ENCODE measurements at regions not wholly inside any gene's neighbourhood (a gene's known extent, or its start where the extent isn't known, plus 50 kb on each side); places are given as distances from the start of the nearest gene placed in this dataset.
A peak's percentile ranks its signal among the peaks of the same experiment; 100 is the strongest.
"Not testable (repeated sequence)": the region's sequence is repeated elsewhere in the genome, so short reads cannot be mapped to it uniquely, and the experiment has no call there.

- no peak for DNase-seq (ENCODE audit: low spot score)
These were observed 179.1 kb upstream of the IL1RAPL1 start for GRCh38 chrX:28408017-28408723.

GRCh38 chrX:28398342-28398741, 188.9 kb upstream of the IL1RAPL1 start:
- no peak for DNase-seq (ENCODE audit: low spot score)

DNA sequence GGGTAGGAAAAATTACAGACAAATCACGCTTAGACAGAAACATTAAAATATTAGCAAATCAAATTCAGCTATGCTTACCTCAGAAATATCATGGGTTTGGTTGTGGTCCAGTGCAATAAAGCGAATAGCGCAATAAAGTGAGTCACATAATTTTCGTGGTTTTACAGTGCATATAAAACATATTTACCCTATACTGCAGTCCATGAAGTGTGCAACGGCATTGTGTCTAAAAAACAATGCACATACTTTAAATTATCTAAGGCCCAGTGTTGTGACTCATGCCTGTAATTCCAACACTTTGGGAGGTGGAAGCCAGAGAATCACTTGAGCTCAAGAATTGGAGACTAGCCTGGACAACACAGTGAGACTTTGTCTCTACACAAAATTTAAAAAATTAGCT, 195.7 kb upstream of the IL1RAPL1 start:
- DNase-seq (ENCODE audit: low spot score), result no peak

GRCh38 chrX:28379103-28379502, 208.1 kb upstream of the IL1RAPL1 start:
- no peak for DNase-seq (ENCODE audit: low spot score)

GRCh38 chrX:28367649-28368048, 219.6 kb upstream of the IL1RAPL1 start:
- not testable (repeated sequence) for DNase-seq (ENCODE audit: low spot score)

GRCh38 chrX:28351801-28352200, 235.4 kb upstream of the IL1RAPL1 start:
- DNase-seq (ENCODE audit: low spot score), result no peak

- no peak for DNase-seq (ENCODE audit: low spot score)
These were observed 237.4 kb upstream of the IL1RAPL1 start for GRCh38 chrX:28349888-28350287.

- no peak for DNase-seq (ENCODE audit: low spot score)
These were observed 239.8 kb upstream of the IL1RAPL1 start for GRCh38 chrX:28347476-28347875.

- no peak for DNase-seq (ENCODE audit: low spot score)
These were observed 258.1 kb upstream of the IL1RAPL1 start for GRCh38 chrX:28329156-28329555.

GRCh38 chrX:28324321-28324721, 262.9 kb upstream of the IL1RAPL1 start:
- no peak for DNase-seq (ENCODE audit: low spot score)

GRCh38 chrX:28321286-28321685, 266.0 kb upstream of the IL1RAPL1 start:
- no peak for DNase-seq (ENCODE audit: low spot score)

DNA sequence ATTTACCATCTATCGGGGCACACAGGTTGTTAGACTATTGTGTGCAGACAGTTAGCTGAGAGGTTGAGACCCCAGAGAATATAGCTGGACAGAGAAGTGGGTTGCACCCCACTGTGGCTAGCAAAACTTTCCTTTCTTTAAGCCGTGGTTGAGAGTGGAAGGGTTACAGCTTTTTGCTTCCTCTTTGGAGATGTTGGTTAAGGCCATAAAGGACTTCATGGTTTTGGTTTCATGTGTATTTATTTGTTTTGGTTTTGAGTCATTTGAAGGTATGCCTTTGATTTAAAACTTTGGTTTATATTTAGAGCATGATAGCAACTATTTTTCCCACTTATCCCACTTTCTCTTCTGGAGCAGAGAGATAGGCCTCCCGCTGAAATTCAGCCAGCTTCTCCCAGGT, 274.3 kb upstream of the IL1RAPL1 start:
- no peak for DNase-seq (ENCODE audit: low spot score)

GRCh38 chrX:28312259-28312658, 275.0 kb upstream of the IL1RAPL1 start:
- no peak for DNase-seq (ENCODE audit: low spot score)

DNA sequence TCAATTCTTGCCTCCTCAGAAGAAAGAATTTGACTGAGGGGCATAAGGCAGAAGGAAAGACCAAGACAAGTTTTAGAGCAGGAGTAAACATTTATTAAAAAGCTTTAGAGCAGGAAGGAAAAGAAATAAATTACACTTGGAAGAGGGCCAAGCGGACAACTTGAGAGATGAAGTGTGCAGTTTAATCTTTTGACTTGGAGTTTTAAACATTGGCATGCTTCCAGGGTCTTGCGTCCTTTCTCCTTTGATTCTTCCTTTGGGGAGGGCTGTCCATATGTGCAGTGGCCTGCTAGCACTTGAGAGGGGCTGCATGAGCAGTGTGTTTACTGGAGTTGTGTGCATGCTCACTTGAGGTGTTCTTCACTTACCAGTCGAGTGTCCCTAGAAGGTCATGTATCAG, 275.8 kb upstream of the IL1RAPL1 start:
- no peak for DNase-seq (ENCODE audit: low spot score)

DNA sequence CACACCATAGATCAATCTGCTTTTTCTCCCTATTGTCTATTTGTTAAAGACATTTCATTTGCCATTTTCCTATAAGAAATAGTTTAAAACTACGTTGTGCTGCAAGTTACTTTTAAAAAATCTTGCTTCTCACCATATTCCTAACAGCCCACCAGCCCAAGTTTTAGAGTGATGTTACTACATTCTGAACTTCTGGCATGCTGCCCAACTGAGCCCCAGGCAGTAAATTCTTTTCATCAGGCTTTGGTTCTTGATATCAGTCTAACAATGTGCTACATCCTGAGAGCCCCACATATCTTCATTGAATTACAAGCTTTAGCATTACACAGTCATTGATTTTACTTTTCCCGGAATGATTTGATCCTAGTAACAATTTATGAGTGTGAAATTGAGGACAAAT, 283.8 kb upstream of the IL1RAPL1 start:
- no peak for DNase-seq (ENCODE audit: low spot score)

DNA sequence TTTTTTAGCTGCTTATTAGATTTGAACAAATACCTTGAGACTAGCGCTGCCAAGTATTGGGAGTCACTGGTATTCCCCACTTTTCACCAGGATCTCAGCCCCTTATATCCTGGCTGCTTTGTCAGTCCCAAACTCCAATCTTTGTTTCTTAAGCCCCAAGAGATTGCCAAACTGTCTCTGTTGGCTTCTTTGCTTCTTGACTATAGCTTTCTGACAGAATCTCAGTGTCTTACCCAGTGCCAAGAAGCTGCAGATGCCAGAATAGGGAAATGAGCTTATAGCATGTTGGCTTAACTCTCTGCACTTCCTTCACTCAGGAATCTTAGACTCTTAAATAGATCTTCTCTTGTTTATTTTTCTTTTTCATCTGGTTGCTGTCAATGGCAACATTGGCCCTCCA, 297.5 kb upstream of the DCAF8L1 start:
- DNase-seq (ENCODE audit: low spot score), result no peak

DNA sequence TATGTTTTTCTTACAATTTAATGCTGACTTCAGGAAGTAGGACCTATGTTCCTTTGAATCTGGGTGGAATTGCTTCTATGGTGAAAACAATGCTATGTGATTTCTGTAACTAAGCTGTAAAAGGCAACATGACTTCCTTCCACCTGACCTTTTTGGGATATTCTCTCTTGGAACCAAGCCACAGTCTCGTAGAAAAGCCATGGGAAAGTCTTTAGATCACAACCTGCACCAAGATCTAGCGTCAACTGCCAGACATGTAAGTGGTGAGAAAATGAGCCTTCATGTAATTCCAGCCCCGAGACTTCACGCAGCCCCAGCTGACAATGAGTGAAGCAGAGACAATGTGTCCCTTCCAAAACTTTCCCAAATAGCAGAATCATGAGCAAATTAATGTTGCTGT, 297.0 kb upstream of the DCAF8L1 start:
- no peak for DNase-seq (ENCODE audit: low spot score)

DNA sequence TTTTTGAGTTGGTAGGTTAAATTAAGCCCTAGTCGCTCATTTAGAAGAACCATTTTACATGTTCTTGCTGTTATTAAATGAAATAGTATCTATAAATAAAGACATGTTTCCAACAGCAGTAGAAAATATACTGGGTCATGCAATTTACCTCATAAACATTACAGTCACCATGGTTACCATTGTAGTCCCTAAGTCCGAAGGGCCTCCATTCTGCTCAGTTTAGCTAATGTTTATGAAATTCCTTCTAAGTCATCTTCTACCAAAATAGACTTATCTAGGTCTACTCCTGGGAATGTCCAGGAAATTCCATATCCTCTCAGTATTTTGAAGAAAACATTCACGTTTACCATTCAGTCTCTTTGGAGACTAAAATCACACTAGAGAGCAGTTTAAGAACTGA, 292.5 kb upstream of the DCAF8L1 start:
- DNase-seq (ENCODE audit: low spot score), result peak; percentile 5

- no peak for DNase-seq (ENCODE audit: low spot score)
These were observed 265.4 kb upstream of the DCAF8L1 start for GRCh38 chrX:28246675-28247074.

DNA sequence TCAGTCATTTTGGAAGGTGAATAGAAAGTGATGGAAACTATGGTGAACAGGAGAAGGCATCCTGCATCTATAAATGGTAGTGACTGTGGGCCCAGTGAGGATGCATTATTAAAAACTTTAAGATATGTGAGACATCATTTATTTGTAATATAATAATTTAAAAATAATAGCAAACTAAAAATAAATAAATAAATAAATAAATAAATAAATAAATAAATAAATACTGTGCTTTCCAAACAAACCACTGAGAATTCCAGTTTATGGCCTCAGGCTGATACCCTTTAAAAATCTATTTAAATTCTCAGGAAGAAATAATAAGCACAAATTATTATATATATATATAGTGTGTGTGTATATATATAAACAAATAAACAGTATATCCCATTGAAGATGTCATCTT, 248.0 kb upstream of the DCAF8L1 start:
- DNase-seq (ENCODE audit: low spot score), result no peak

DNA sequence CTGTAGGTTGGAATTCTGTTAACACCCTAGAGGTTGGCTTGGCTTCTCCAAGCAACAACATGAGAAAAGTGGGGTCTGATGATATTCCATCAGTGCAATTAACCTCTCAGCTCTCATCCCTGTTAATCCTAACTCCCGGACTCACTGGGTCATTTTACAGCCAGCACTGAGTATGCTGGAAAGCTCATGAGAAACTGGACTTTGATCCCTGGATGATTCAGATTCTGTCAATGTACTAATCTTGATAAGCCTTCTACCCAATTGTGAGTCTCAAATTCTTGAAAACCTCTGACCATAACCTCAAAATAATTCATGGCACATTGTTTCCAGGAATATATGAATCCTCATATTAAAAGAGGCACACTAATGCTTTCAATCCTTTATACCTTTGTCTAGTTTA, 244.3 kb upstream of the DCAF8L1 start:
- no peak for DNase-seq (ENCODE audit: low spot score)

- no peak for DNase-seq (ENCODE audit: low spot score)
These were observed 242.7 kb upstream of the DCAF8L1 start for GRCh38 chrX:28223991-28224390.

- no peak for DNase-seq (ENCODE audit: low spot score)
These were observed 242.2 kb upstream of the DCAF8L1 start for GRCh38 chrX:28223469-28223868.

DNA sequence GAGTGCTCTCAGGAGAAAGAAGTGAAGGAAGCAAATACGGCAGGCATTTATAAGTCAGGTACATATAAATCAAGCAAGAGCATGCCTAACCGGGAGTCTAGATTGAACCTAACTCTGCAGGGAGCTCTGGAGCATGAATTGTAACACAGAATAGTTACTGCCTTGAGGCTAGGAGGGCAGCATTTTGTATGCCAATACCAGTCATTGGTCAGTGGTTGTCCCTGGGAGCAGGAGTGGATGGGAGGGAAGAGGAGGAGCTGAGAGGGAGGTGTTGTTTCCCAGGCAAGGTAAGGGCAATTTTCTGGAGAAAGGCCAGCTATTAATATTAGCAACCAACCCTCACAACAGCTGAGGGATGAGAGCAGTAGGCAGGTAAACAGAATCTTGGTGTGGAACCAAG, 224.7 kb upstream of the DCAF8L1 start:
- no peak for DNase-seq (ENCODE audit: low spot score)

GRCh38 chrX:28205126-28205525, 223.9 kb upstream of the DCAF8L1 start:
- no peak for DNase-seq (ENCODE audit: low spot score)
